ENCODE measurements at regions not wholly inside any gene's neighbourhood (a gene's known extent, or its start where the extent isn't known, plus 50 kb on each side); places are given as distances from the start of the nearest gene placed in this dataset.

DNA sequence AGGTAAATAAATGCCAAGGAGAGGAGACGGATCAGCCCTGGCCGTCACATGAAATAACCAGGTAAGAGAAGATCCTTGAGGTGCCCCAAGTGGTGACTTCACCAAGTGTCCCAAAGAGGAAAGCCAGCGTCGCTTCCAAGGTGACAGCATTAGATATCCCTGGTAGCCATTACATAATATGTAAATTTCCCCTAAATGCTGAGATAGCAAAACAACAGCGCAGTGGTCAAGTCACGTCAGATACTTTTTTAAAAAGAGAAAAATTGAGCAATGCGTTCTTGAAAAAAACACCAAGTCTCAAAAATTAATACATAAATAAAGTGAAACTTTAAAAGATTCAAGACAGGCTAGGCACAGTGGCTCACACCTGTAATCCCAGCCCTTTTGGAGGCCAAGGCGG, 100.2 kb downstream of the HTR5A start:
- no peak for TF ChIP-seq CTCF (IDR thresholded peaks at IDR 0.05)
- intact Hi-C loops (cut with micrococcal nuclease), result no loop called here
- no peaks in the 10 kb centered on the region for H3K4me1 Mint-ChIP-seq
- H3K27me3 Mint-ChIP-seq (ENCODE audit: low read depth in 2 of 2), result peaks cover 12 to 20% of the 10 kb centered on the region in 2 donors
- WGBS (ENCODE audit: insufficient coverage), result 80% methylated on average over 8 of the region's 8 CpGs
- no peak for ATAC-seq
- Histone ChIP-seq H3K4me3 (ENCODE audit: low read length) (no peak overlapping the region), H3K4me1 (ENCODE audit: control insufficient read depth, insufficient read depth, low read length) (no peaks in the 10 kb centered on the region), H3K27ac (ENCODE audit: low read length) (no peak overlapping the region), H3K27me3 (ENCODE audit: control insufficient read depth, insufficient read depth, low read length) (no peaks in the 10 kb centered on the region), H3K9me3 (ENCODE audit: control insufficient read depth, insufficient read depth, low read length) (no peaks in the 10 kb centered on the region), H3K36me3 (ENCODE audit: control insufficient read depth, insufficient read depth, low read length) (no peaks in the 10 kb centered on the region)
- H3K9me3 Mint-ChIP-seq, result no peaks in the 10 kb centered on the region
- H3K27ac Mint-ChIP-seq, result no peak overlapping the region
- no peak for DNase-seq
- no peaks in the 10 kb centered on the region for H3K36me3 Mint-ChIP-seq
- no peak overlapping the region for H3K4me3 Mint-ChIP-seq

DNA sequence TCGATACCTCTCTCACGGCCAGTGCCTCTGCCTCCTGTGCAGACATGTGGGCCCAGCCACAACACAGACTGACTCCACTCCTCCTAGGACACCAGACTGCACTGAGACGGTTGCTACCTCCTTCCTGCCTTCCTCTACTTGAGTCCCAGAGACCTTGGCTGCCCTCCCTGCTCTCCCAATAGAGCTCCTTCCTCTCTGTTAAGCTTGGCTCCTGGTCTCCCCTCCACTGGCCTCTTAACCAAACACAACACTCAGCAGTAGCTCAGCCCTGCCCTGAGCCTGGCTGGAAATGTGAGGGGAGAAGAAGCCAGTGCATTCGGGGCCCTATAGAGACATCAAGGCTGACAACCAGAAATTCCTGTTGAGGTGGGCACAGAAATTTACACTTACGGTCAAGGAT, 102.0 kb downstream of the HTR5A start:
- H3K4me3 Mint-ChIP-seq, result no peak overlapping the region
- H3K4me1 Mint-ChIP-seq, result no peaks in the 10 kb centered on the region
- no peak overlapping the region for H3K27ac Mint-ChIP-seq
- no peaks in the 10 kb centered on the region for H3K36me3 ChIP-seq (ENCODE audit: control insufficient read depth, insufficient read depth, low read length)
- H3K27me3 Mint-ChIP-seq (ENCODE audit: low read depth in 2 of 2), result peaks cover 12 to 31% of the 10 kb centered on the region in 2 donors
- H3K9me3 ChIP-seq (ENCODE audit: control insufficient read depth, insufficient read depth, low read length), result no peaks in the 10 kb centered on the region
- H3K27me3 ChIP-seq (ENCODE audit: control insufficient read depth, insufficient read depth, low read length), result no peaks in the 10 kb centered on the region
- H3K36me3 Mint-ChIP-seq, result no peaks in the 10 kb centered on the region
- no peak overlapping the region for H3K4me3 ChIP-seq (ENCODE audit: low read length)
- H3K9me3 Mint-ChIP-seq, result no peaks in the 10 kb centered on the region
- H3K4me1 ChIP-seq (ENCODE audit: control insufficient read depth, insufficient read depth, low read length), result no peaks in the 10 kb centered on the region
- intact Hi-C loops (cut with micrococcal nuclease), result no loop called here
- 82% methylated on average over 5 of the region's 5 CpGs for WGBS (ENCODE audit: insufficient coverage)
- ATAC-seq, result no peak
- no peak for DNase-seq
- no peak for TF ChIP-seq CTCF (IDR thresholded peaks at IDR 0.05)
- no peak overlapping the region for H3K27ac ChIP-seq (ENCODE audit: low read length)

DNA sequence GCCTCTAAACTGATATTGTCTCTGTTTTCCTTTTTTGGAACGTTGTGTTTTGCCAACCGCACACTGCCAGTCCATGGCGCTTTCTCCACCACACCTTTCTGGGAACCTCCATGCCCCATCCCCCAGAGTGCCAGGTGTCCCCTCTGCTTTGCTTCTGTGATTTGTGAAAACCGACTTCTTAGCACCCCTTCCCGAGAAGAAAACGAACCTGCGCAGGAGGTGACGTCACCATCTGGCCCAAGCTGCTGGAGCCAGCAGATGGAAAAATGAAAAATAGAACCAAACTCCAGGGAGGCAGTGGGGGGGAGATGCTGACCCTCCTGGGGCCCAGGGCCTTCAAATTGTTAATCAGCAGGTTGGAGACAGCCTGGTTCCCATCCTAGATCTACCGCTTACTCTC, 103.8 kb downstream of the HTR5A start:
- WGBS (ENCODE audit: insufficient coverage), result 82% methylated on average over 9 of the region's 9 CpGs
- Histone ChIP-seq H3K27ac (ENCODE audit: low read length) (no peak overlapping the region), H3K4me3 (ENCODE audit: low read length) (no peak overlapping the region), H3K27me3 (ENCODE audit: control insufficient read depth, insufficient read depth, low read length) (no peaks in the 10 kb centered on the region), H3K9me3 (ENCODE audit: control insufficient read depth, insufficient read depth, low read length) (no peaks in the 10 kb centered on the region), H3K4me1 (ENCODE audit: control insufficient read depth, insufficient read depth, low read length) (no peaks in the 10 kb centered on the region), H3K36me3 (ENCODE audit: control insufficient read depth, insufficient read depth, low read length) (no peaks in the 10 kb centered on the region)
- Mint-ChIP-seq H3K27me3 (ENCODE audit: low read depth in 2 of 2) (peaks cover 12 to 31% of the 10 kb centered on the region in 2 donors), H3K4me1 (no peaks in the 10 kb centered on the region), H3K36me3 (no peaks in the 10 kb centered on the region), H3K4me3 (no peak overlapping the region), H3K27ac (no peak overlapping the region), H3K9me3 (no peaks in the 10 kb centered on the region)
- ATAC-seq (no peak), DNase-seq (no peak)
- no peak for TF ChIP-seq CTCF (IDR thresholded peaks at IDR 0.05)
- intact Hi-C loops (cut with micrococcal nuclease), result no loop called here

DNA sequence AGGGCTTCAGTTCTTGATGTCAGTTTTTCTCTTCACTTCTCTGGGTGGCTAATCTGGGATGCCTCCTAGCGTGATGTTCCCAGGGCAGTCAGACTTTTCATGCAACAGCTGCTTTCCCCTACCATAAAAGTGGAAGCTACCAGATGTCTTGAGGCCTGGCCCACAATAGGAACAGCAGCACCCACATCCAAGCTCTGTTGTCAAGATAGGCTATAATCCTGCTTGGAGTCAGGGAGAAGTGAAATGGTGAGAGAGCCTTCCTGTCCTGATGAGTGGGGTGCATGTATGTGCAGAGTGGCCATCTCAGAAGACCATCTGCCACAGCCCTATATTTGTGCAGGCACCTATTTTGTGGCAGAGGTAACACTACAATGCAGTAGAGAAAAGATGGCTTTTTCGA, 108.0 kb downstream of the HTR5A start:
- H3K27me3 Mint-ChIP-seq (ENCODE audit: low read depth in 2 of 2), result peaks cover 8 to 34% of the 10 kb centered on the region in 2 donors
- Histone ChIP-seq H3K9me3 (ENCODE audit: control insufficient read depth, insufficient read depth, low read length) (no peaks in the 10 kb centered on the region), H3K4me3 (ENCODE audit: low read length) (no peak overlapping the region), H3K36me3 (ENCODE audit: control insufficient read depth, insufficient read depth, low read length) (no peaks in the 10 kb centered on the region), H3K27ac (ENCODE audit: low read length) (no peak overlapping the region), H3K27me3 (ENCODE audit: control insufficient read depth, insufficient read depth, low read length) (no peaks in the 10 kb centered on the region), H3K4me1 (ENCODE audit: control insufficient read depth, insufficient read depth, low read length) (no peaks in the 10 kb centered on the region)
- no peaks in the 10 kb centered on the region for H3K9me3 Mint-ChIP-seq
- TF ChIP-seq CTCF (IDR thresholded peaks at IDR 0.05), result no peak
- ATAC-seq, result no peak
- no peak for DNase-seq
- H3K4me3 Mint-ChIP-seq, result no peak overlapping the region
- no peaks in the 10 kb centered on the region for H3K36me3 Mint-ChIP-seq
- WGBS (ENCODE audit: insufficient coverage), result 90% methylated on average over 1 of the region's 2 CpGs
- H3K27ac Mint-ChIP-seq, result no peak overlapping the region
- no peaks in the 10 kb centered on the region for H3K4me1 Mint-ChIP-seq
- intact Hi-C loops (cut with micrococcal nuclease), result no loop called here

Data from natural killer cell (primary cell).